HG03378 (cell line): ENCODE measurements at regions not wholly inside any gene's neighbourhood (a gene's known extent, or its start where the extent isn't known, plus 50 kb on each side); places are given as distances from the start of the nearest gene placed in this dataset.

Experiments used
- ATAC-seq: cut with Tn5 transposase; IDR thresholded peaks from one replicate; pipeline ENCODE4 v1.9.1; 2021; ENCODE audit warnings: mild to moderate bottlenecking, moderate library complexity; ENCODE audit not compliant: unreplicated experiment

- ATAC-seq = no peak
These were observed 90.0 kb downstream of the FAM174B start for GRCh38 chr15:92565351-92566125.

- no peak for ATAC-seq
These were observed 93.8 kb downstream of the FAM174B start for GRCh38 chr15:92561754-92562153.

GRCh38 chr15:92553317-92553716 lies 102.3 kb downstream of the FAM174B start:
- no peak for ATAC-seq

- ATAC-seq = no peak
These were observed 109.6 kb downstream of the FAM174B start for GRCh38 chr15:92545996-92546395.

GRCh38 chr15:92541291-92542200 lies 114.0 kb downstream of the FAM174B start:
- ATAC-seq = no peak

- ATAC-seq = no peak
These were observed 117.5 kb downstream of the FAM174B start for GRCh38 chr15:92538115-92538514.

- no peak for ATAC-seq
These were observed 122.3 kb downstream of the FAM174B start for GRCh38 chr15:92533298-92533697.

GRCh38 chr15:92531406-92531805 lies 124.2 kb downstream of the FAM174B start:
- no peak for ATAC-seq

- no peak for ATAC-seq
These were observed 126.8 kb downstream of the FAM174B start for GRCh38 chr15:92528736-92529135.

GRCh38 chr15:92527197-92527596 lies 128.4 kb downstream of the FAM174B start:
- ATAC-seq = no peak

GRCh38 chr15:92525758-92526245 lies 129.8 kb downstream of the FAM174B start:
- ATAC-seq = no peak

GRCh38 chr15:92524874-92525565 lies 130.6 kb downstream of the FAM174B start:
- ATAC-seq = no peak

- no peak for ATAC-seq
These were observed 130.5 kb downstream of the ST8SIA2 start for GRCh38 chr15:92524161-92524560.

GRCh38 chr15:92523176-92523575 lies 129.5 kb downstream of the ST8SIA2 start:
- no peak for ATAC-seq

- ATAC-seq = peak; percentile 88
These were observed 127.9 kb downstream of the ST8SIA2 start for GRCh38 chr15:92521624-92522008.

- peak; percentile 49 for ATAC-seq
These were observed 127.4 kb downstream of the ST8SIA2 start for GRCh38 chr15:92520914-92521623.

GRCh38 chr15:92519709-92520108 lies 126.0 kb downstream of the ST8SIA2 start:
- no peak for ATAC-seq
